ENCODE measurements at regions not wholly inside any gene's neighbourhood (a gene's known extent, or its start where the extent isn't known, plus 50 kb on each side); places are given as distances from the start of the nearest gene placed in this dataset.
A peak's percentile ranks its signal among the peaks of the same experiment; 100 is the strongest.

DNA sequence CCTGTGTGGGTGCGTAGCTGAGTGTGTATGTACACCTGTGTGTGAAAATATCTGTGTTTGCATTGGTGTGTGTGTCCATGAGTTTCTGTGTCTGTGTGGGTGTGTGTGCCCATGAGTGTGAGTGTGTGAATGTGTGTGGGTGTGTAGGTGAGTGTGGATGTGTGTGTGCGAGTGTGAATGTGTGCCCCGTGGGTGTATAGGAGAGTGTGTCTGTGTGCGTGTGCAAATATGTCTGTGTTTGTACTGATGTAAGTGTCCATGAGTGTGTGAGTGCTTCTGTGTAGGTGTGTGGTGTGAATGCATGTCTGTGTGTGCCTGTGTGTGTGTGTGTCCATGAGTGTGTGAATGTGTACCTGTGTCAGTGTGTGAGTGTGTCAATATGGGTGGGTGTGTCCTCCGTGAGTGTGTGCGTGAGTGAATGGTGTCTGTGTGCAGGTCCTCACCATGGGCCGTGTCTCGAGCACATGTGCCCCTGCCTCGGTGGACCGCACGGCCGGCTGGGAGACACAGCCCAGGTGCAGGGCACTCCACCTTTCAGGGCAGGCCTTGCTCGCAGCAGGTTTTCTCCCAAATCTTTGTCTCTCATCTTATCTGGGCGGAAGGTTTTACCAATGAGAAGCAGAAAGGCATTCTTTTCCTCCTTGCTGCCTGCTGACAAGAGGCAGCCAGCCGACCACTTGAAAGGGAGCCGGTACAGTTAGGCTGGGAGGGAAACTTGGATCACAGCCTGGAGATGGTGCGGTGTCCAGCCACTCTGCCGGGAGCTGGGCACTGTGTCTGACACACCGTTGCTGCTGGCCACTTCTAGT is 107.1 kb upstream of the FAM20C start:
- DNase-seq: no peak

- DNase-seq: no peak
Measured at GRCh38 chr7:85883-86515, 106.4 kb upstream of the FAM20C start.

DNA sequence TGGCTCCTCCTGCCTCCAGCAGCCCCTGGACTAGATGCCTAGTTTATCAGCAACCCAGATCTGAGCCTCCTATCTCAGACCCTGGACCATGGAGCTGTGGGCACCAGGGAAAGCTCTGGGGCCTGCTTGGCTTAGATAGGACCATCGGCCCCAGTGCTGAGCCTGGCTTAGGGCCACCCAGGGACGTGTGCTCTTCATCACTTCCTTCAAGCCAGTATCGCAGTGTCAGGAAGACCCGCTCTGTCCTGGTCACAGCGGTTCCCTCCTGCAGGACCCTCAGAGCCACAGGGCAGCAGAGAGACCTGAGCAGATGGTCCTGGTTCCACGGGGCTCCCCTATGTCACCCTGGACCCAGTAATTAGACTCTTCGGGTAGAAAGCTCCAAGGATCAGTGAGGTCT is 105.7 kb upstream of the FAM20C start:
- no peak for DNase-seq

- DNase-seq: no peak
Measured at GRCh38 chr7:87047-87446, 105.3 kb upstream of the FAM20C start.

GRCh38 chr7:87671-88070 is 104.7 kb upstream of the FAM20C start:
- no peak for DNase-seq

DNA sequence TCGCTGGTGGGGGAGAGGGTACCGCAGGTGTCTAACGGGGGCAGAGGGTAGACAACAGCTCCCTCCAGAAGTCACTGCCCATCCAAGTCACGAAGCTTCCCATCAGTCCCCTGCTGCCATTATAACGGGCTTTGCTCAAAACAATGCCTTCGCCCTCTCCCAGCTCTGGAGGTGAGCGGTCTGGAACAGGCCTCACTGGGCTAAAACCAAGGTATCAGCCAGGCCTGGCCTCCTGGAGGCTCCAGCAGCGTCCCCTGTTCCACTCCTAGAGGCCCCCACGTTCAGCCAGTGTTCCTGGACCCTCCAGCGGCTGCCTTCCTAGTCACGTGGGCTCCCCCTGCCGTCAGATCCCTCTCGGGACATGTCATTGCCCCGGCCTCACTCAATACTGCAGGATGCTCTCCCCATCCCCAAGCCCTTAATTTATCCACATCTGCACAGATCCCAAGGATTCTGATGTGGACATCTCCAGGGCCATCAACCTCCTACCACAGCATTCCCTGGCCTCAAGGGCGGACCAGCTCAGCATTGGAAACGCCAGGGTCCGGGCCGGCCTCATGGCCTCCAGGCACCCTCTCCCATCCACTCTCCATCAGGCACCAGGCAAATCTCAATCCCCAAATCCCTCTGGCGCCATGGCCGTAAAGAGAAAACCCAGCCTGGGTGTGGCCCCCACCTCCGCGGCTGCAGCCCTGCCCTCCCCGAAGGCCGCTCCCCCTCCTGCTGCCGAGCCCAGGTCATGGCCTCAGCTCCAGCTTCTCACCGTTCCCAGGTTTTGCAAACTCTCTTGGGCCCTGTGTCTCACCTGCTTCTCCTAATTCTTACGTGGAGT is 104.1 kb upstream of the FAM20C start:
- DNase-seq: no peak

DNA sequence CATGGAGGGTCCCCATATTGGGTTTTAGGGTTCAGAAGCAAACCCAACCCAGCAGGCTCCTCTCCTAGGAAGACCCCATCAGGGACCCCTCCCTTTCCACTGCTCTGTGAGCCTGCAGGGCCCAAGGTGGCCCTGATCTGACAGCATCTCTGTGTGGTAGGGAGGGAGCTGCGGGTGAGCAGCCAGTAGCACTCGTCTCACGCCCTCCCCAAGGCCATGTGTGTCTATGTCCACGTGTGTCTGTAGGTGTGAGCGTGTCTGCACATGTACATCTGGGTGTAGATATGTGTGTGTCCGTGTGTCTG is 103.5 kb upstream of the FAM20C start:
- DNase-seq: no peak

DNA sequence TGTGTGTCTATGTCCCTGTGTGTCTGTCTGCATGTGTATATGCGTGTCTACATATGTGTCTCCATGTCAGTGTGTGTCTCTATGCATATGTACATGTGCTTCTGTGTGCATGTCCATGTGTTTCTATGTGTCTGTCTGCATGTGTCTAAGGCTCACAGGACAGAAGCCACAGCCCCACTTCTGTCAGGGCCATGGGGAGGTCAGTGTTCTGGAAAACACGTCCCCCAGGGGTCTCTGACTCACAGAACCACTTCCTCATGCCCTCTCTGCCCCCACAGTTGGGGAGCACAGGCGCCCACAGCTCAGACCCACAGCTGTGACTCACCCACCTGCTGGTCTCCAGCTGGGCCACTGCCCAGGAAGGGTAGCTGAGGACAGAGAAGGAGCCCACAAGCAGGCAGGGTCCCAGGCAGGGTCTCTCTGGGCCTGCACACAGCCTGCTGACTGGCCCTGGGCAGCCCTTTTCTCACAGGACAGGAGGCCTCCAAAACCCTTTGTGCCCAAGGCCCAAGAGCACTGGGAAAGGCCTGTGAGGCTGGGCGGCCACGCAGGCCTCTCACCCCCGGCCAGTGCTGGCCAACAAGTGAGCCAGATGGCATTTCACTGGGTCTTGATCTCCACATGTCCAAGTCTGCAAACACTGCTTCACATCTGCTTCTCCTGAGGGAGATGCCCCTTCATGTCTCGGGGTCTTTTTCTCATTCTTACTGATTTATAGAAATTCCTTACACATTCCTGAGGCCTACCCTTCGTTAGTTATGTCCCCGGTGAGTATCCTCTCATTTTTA is 102.9 kb upstream of the FAM20C start:
- no peak for DNase-seq

- DNase-seq: peak; percentile 57
Measured at GRCh38 chr7:90111-91063, 102.0 kb upstream of the FAM20C start.

DNA sequence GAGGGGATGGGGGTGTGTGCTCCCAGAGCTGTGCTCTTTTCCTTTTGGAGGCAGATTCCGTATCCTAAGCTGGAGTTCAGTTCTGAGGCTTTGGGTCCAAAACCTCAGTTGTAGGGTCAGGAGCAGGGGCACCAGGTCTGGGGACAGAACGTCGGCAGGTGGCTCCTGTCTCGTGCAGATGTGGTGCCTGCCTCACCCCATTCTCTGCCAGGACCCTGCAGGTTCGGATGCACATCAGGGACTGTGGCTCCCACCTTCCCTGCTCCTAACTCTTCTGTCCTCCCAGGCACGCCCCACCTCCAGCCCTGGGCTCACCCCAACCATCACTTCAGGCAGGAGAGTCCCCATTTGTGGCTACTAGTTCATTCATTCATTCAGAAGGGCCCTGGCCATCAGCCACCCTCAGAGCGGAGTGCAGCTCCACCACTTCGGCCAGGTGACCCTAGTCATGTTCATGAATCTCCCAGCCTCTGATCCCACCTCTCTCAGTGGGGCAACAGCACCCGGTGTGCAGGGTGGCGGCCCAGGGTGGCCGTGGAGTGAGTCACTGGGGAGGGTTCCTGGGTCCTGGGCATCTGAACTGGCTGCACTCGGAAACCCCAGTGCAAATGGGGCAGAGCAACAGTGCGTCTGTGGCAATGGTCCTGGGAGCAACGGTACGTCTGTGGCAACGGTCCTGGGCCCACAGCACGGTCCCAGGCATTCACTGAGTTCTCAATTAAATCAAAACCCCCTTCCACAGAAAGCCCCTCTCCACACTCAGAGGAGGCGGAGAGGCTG is 100.8 kb upstream of the FAM20C start:
- no peak for DNase-seq

DNA sequence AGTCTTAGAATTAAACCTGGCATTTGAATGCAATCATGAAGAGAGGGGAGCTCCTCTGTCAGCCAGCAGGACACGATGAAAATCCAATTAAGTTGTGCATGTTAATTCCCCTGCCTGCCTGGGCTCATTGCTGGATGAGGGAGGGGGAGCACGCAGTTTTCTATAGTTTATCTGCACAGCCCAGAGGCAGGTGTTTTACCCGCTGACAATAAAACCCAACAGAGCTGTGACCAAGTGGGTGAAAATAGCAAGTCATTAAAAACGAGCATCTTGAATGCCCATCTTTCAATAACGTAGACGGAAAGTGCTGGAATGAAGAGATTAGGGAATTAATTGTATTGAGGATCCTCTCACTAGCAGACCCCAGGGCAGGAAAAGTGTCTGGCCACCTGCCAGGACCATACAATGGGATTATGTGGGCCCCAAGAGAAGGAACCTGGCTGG is 100.1 kb upstream of the FAM20C start:
- no peak for DNase-seq

DNA sequence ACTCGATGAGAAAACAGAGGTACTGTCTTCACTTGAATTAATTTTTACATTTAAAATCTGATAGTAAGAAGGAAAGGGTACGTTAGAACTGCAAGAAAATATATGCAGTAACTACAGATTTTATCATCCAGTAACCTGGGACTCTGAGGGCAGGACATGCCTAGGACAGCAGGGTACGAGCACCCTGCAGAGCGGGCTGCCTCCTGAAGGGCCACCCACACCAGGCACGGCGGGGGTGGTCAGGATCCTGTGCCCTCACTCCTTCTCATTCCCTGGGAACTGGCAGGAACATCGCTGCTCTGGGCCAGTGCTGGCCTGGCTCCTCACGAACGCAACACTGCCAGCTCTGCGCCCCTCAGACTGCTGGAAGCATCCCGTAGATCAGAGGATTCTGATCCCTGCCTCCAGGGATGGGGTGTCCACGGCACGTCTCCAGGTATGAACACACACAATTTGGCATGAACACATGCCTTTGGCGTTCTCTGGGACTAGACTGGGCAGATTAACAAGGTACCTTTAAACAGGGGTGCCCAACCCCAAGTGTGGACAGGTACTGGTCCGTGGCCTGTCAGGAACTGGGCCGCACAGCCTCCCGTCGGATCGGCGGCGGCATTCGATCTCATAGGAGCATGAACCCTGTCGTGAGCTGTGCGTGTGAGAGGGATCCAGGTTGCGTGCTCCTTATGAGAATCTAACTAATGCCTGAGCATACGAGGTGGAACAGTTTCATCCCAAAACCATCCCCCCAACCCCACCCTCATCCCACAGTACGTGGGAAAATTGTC is 99.3 kb upstream of the FAM20C start:
- DNase-seq: no peak

GRCh38 chr7:94251-94801 is 98.0 kb upstream of the FAM20C start:
- no peak for DNase-seq

DNA sequence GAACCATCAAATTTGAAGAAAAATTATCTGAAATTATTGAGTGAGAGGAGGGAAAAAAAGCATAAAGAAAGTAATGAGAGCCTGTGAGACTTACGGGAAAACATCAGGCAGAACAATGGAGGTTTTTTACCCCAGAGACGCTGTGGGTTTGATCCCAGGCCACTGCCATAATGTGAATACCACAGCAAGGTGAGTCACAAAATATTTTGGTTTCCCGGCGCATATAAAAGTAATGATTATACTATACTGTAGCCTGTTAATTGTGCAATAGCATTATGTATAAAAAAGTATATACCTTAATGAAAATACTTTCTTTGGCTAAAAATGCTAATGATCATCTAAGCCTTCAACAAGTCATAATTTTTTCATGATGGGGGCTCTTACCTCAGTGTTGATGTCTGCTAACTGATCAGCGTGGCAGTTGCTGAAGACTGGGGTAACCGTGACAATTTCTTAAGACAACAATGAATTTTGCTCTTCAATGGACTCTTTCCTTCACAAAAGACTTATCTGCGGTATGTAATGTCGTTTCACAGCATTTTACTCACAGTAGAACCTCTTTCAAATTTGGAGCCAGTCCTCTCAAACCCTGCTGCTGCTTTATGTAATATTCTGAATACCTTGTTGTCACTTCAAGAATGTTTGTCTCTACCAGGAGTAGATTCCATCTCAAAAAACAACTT is 97.0 kb upstream of the FAM20C start:
- DNase-seq: no peak

- no peak for DNase-seq
Measured at GRCh38 chr7:95863-96260, 96.5 kb upstream of the FAM20C start.

DNA sequence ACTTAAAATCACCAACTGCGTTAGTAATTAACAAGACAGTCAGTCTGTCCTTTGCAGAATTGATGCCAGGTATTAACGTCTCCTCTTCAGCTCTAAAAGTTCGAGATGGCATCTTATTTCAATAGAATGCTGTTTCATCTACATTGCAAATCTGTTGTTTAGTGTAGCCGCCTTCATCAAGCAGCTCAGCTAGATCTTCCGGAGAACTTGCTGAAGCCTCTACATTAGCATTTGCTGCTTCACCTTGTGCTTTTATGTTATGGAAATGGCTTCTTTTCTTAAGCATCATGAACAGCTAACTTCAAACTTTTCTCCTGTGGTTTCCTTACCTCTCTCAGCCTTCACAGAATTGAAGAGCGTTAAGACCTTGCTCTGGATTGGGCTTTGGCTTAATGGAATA is 95.5 kb upstream of the FAM20C start:
- no peak for DNase-seq

DNA sequence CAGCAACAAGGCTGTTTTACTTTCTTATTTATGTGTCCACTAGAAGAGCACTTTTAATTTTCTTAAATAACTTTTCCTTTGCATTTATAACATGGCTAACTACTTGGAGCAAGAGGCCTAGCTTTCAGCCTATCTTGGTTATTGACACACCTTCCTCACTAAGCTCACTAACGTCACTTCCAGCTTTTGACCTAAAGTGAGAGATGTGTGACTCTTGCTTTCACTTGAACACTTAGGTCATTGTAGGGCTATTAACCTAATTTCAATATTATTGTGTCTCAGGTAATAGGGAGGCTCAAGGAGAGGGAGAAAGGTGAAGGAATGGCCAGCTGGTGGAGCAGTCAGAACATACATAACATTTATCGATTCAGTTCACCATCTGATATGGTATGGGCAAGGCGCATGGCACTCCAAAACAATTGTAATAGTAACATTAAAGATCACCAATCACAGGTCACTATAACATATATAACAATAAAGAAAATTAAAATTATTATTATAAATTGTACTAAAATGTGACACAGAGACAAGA is 95.0 kb upstream of the FAM20C start:
- DNase-seq: no peak
